ENCODE measurements at regions not wholly inside any gene's neighbourhood (a gene's known extent, or its start where the extent isn't known, plus 50 kb on each side); places are given as distances from the start of the nearest gene placed in this dataset.

DNA sequence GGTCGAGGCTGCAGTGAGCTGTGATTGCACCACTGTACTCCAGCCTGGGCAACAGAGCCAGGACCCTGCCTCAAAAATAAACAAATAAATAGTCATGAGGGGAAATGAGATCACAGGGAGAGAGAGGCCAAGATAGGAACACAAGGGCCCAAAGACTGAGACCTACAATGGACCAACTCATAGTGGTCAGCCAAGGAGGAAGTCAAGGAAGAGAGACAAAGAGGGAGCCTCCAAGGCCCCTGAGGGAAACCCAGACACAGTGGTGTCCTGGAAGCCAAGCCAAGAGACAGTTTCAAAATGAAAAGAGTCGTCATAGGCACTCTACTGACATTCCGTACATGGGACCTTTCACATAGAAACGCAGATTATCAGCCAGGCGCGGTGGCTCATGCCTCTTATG is 153.3 kb downstream of the BCOR start:
- H3K36me3 ChIP-seq (ENCODE audit: control insufficient read depth in 1 of 2, insufficient read depth in 2 of 2, low read length in 2 of 2): no peaks in the 10 kb centered on the region
- DNase-seq (ENCODE audit: low read depth, low spot score): no peak
- H3K9me2 ChIP-seq (ENCODE audit: insufficient read depth): no peaks in the 10 kb centered on the region
- intact Hi-C loops (cut with micrococcal nuclease): no loop called here
- H3K4me3 ChIP-seq (replicated peaks in 1 of 2; ENCODE audit: low read depth in 1 of 2, low read length in 2 of 2): no peak overlapping the region
- H3K9me3 ChIP-seq (ENCODE audit: control insufficient read depth in 1 of 2, insufficient read depth in 1 of 2, low read depth in 1 of 2, low read length in 2 of 2): no peaks in the 10 kb centered on the region
- no peak overlapping the region for H3K9ac ChIP-seq (ENCODE audit: low read length)
- ChIA-PET POLR2A (no interaction called here), RAD21 (ENCODE audit: low non-redundant PET in 1 of 2, low total read pairs in 2 of 2, uncharacterized antibody in 2 of 2, unreplicated experiment in 2 of 2) (no interaction called here), CTCF (no interaction called here)
- H3K27ac ChIP-seq (ENCODE audit: low read depth, low read length): no peak overlapping the region
- TF ChIP-seq, protein P1, sequence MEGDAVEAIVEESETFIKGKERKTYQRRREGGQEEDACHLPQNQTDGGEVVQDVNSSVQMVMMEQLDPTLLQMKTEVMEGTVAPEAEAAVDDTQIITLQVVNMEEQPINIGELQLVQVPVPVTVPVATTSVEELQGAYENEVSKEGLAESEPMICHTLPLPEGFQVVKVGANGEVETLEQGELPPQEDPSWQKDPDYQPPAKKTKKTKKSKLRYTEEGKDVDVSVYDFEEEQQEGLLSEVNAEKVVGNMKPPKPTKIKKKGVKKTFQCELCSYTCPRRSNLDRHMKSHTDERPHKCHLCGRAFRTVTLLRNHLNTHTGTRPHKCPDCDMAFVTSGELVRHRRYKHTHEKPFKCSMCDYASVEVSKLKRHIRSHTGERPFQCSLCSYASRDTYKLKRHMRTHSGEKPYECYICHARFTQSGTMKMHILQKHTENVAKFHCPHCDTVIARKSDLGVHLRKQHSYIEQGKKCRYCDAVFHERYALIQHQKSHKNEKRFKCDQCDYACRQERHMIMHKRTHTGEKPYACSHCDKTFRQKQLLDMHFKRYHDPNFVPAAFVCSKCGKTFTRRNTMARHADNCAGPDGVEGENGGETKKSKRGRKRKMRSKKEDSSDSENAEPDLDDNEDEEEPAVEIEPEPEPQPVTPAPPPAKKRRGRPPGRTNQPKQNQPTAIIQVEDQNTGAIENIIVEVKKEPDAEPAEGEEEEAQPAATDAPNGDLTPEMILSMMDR (IDR thresholded peaks at IDR 0.05 in 2 of 3, conservative IDR thresholded peaks at IDR 0.05 in 1 of 3; ENCODE audit: borderline replicate concordance in 1 of 3, insufficient read depth in 1 of 3, low read depth in 2 of 3, low read length in 2 of 3): no peak
- TF ChIP-seq YY1 (IDR thresholded peaks at IDR 0.05; ENCODE audit: extremely low read depth, insufficient replicate concordance, low read depth, low read length) (no peak), EGR1 (IDR thresholded peaks at IDR 0.05; ENCODE audit: low read depth) (no peak), TCF7L2 (IDR thresholded peaks at IDR 0.05; ENCODE audit: borderline replicate concordance, extremely low read depth, insufficient read depth, insufficient read length) (no peak), CEBPB (IDR thresholded peaks at IDR 0.05; ENCODE audit: low read depth) (no peak), SIN3A (IDR thresholded peaks at IDR 0.05; ENCODE audit: low read depth) (no peak), SP1 (IDR thresholded peaks at IDR 0.05; ENCODE audit: low read depth) (no peak)
- TF ChIP-seq, protein P2, sequence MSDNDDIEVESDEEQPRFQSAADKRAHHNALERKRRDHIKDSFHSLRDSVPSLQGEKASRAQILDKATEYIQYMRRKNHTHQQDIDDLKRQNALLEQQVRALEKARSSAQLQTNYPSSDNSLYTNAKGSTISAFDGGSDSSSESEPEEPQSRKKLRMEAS (IDR thresholded peaks at IDR 0.05): no peak
- TF ChIP-seq, protein P3, sequence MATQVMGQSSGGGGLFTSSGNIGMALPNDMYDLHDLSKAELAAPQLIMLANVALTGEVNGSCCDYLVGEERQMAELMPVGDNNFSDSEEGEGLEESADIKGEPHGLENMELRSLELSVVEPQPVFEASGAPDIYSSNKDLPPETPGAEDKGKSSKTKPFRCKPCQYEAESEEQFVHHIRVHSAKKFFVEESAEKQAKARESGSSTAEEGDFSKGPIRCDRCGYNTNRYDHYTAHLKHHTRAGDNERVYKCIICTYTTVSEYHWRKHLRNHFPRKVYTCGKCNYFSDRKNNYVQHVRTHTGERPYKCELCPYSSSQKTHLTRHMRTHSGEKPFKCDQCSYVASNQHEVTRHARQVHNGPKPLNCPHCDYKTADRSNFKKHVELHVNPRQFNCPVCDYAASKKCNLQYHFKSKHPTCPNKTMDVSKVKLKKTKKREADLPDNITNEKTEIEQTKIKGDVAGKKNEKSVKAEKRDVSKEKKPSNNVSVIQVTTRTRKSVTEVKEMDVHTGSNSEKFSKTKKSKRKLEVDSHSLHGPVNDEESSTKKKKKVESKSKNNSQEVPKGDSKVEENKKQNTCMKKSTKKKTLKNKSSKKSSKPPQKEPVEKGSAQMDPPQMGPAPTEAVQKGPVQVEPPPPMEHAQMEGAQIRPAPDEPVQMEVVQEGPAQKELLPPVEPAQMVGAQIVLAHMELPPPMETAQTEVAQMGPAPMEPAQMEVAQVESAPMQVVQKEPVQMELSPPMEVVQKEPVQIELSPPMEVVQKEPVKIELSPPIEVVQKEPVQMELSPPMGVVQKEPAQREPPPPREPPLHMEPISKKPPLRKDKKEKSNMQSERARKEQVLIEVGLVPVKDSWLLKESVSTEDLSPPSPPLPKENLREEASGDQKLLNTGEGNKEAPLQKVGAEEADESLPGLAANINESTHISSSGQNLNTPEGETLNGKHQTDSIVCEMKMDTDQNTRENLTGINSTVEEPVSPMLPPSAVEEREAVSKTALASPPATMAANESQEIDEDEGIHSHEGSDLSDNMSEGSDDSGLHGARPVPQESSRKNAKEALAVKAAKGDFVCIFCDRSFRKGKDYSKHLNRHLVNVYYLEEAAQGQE (IDR thresholded peaks at IDR 0.05; ENCODE audit: low read depth): no peak
- H3K79me2 ChIP-seq (ENCODE audit: insufficient read depth, low read length): no peaks in the 10 kb centered on the region
- H2AFZ ChIP-seq (ENCODE audit: low read depth, low read length, poor library complexity, severe bottlenecking): no peak overlapping the region
- H4K20me1 ChIP-seq (ENCODE audit: insufficient read depth): no peaks in the 10 kb centered on the region
- peaks cover 0 to 12% of the 10 kb centered on the region in 2 experiments; a peak in 3 of 4 replicates for H3K4me1 ChIP-seq (ENCODE audit: control insufficient read depth in 1 of 2, insufficient read depth in 2 of 2, low read length in 2 of 2)
- H3K27me3 ChIP-seq (ENCODE audit: insufficient read depth, low read length): no peaks in the 10 kb centered on the region
- no TSS peak for BruUV-seq (replicated peaks)
- H3K4me2 ChIP-seq (ENCODE audit: low read length): no peak overlapping the region
- no peak for ATAC-seq

Data from HCT116 (cell line).